ENCODE measurements at regions not wholly inside any gene's neighbourhood (a gene's known extent, or its start where the extent isn't known, plus 50 kb on each side); places are given as distances from the start of the nearest gene placed in this dataset.
"Not testable (repeated sequence)": the region's sequence is repeated elsewhere in the genome, so short reads cannot be mapped to it uniquely, and the experiment has no call there.

DNA sequence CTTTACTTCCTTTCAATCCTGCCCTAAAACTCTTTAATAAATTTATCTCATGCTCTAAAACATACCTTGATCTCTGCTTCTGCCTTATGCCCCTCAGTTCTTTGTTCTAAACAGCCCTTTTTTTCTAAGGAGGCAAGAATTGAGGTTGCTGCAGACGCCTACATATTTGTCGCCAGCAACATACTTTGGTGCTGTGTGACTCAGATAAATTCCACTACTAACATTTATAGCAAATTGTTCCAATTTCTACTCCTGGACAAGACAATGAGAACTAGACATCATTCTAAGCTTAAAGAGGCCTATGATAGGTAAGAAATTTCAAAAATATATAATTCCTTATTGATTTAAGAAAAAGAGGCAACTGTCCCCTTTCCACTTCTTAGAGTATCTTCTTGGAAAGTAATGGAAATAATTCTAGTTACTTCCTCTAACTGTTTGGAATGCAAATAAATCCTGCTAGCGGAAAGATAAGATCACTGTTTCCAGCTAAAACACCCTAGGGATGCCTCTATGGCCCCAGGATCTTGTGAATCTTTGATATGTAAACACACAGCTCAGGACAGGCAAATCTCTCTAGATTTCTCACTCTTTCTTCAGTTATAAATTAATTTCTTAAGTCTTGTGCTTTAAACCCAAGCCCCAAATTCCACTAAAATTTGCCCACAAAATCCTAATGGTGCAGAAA lies 869.1 kb downstream of the KCNT2 start:
- DNase-seq = peak; percentile 76

DNA sequence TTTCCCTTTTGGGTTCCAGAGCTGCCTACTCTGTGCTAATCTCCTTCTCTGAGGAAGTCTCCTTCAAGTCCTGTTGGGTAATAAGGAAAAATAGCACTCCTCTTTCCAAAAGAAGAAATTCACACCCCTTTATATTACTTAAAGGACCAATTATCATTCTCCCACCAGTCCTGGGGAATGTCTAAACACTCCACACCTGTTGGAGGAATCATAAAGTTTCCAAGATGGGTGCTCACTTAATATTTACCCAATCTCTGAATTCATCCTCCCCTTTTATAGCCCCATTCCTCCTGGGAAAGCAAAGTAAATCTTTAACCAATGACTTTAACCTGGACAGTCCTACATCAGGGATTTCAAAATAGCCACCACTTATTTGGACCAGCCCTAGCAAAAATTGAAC lies 873.1 kb downstream of the KCNT2 start:
- no peak for DNase-seq

DNA sequence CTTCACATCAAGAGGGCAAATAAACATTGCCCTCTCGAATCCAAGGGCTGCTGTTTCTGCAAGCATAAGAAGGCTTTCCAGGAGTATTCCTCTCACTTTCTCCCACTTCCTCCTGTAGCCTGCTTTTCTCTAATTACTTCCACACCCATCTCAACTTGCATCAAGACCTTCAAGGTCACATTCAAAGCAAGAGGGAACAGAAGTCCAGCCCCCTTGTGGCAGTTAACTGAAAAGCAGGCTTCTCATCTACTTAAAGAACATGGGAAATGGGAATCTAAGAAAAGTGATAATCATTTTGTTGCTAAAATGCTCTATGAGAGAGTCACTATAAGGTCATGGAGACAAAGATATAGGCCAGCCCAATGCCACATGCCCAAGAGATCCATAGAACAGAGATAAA lies 874.4 kb downstream of the KCNT2 start:
- DNase-seq = no peak

DNA sequence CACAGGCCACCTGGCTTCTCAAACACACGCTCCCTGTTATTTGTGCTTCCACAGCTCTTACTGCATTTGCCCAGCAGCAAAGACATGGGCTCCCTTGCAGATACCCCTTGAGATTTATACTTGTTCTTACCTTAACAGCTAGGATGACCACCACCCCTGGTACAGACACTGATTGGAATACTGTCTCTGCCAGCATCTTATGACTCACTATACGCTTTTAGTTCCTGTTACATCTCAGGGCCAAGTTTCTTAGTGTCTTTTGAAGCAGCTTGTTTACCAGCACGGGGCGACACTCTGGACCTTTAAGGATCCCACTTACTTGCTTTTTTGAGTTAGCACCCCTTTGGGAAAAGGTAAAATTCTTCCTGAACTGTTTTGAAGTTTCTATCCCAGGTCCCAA lies 874.8 kb downstream of the KCNT2 start:
- no peak for DNase-seq

DNA sequence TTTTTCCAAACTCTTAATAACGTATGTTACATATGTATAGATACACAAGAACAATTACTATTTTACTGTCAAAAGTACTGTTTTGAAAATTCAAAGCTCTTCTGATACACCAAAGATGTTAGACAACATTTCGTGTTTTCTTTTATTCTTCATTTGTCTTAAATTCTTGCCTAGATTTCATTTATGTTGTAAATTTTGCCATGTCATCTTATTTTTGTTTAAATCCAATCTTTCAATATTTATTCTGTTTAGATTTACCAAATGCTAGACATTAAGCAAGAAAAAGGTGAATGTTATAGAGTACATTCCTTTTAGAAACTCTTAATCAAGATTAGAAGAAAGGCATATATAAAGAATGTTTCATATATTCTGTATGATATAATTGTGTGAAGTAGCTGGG lies 876.9 kb downstream of the KCNT2 start:
- DNase-seq = no peak

DNA sequence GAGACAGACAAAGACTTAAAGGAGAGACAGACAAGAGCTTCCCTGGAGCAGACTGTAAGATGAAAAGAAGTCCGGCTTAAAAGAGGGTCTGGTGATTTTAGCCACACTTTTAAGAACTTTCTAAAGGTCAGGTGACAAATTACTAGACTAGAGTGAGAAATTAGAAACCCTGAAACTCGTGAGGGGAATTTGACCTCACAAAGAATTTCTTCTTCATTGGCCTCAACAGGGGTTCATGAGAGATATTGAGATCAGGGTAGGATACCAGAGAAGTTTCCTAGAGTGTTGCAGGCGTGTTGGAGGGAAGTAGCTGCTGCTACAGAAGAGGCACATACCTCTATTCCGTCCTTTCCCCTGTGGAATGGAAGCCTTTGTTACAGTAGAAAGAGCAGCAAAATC lies 884.4 kb downstream of the KCNT2 start:
- DNase-seq = no peak

DNA sequence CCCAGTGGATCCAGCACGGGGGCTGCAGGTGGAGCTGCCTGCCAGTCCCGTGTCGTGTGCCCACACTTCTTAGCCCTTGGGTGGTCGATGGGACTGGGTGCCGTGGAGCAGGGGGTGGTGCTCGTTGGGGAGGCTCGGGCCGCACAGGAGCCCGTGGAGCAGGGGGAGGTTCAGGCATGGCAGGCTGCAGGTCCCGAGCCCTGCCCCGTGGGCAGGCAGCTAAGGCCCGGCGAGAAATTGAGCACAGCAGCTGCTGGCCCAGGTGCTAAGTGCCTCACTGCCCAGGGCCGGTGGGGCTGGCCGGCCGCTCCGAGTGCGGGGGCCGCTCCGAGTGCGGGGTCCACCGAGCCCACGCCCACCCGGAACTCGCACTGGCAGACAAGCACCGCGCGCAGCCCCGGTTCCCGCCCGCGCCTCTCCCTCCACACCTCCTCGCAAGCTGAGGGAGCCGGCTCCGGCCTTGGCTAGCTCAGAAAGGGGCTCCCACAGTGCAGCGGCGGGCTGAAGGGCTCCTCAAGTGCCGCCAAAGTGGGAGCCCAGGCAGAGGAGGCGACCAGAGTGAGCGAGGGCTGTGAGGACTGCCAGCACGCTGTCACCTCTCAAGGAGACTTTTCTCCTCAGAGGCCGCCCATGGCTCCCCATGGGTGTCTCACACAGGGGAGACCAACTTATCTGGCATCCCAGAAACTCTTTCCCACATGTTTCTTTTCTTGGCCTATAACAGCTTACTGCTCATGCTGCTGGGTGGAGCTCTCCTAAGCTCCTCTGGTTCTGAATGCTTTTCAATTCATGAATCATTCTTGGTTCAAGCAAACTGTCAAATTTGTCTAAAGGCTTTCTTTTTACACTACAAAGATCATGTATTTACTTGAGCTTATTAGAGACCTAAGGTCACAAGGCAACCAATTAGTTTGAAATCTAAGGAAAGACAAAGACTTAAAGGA lies 885.1 kb downstream of the KCNT2 start:
- DNase-seq = not testable (repeated sequence)

DNA sequence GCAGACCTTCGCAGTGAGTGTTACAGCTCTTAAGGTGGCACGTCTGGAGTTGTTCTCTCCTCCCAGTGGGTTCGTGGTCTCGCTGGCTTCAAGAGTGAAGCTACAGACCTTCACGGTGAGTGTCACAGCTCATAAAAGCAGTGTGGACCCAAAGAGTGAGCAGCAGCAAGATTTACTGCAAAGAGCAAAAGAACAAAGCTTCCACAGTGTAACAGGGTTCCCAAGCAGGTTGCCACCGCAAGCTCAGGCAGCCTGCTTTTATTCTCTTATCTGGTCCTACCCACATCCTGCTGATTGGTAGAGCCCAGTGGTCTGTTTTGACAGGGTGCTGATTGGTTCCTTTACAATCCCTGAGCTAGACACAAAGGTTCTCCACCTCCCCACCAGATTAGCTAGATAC lies 886.1 kb downstream of the KCNT2 start:
- DNase-seq = not testable (repeated sequence)

DNA sequence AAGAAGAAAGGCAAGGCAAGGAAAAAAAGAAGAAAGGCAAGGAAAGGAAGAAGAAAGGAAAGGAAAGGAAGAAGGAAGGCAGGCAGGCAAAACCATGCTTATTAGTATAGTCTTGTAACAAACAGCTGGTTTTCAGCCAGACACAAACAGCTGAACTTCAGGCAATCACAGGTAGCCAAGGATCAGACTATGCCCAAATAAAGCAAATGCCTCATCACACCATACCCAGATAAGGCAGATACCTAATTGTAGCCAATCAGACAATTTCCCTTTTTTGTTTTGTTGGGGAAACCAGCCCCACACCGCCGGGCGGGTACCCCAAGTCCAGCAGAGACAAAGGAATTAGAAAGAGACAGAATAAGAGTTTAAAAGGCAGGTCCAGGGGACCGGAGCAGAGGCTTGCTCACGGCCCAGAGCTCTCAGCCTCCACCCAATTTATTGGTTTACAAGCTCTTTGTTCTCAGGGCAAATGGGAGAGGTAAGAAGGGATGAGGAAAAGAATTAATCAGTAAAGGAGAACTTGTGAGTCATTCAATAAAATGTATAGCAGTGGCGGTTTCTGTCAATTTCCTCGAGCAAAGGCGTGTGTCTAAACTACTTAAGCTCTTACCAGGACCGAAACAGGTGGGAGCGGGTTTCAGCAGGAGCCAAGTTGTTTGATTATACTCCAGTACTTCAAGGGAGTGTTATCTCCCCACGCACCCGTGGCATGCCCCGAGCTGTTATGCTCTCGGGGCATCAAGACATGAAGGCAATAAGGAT lies 886.8 kb downstream of the KCNT2 start:
- DNase-seq = no peak

DNA sequence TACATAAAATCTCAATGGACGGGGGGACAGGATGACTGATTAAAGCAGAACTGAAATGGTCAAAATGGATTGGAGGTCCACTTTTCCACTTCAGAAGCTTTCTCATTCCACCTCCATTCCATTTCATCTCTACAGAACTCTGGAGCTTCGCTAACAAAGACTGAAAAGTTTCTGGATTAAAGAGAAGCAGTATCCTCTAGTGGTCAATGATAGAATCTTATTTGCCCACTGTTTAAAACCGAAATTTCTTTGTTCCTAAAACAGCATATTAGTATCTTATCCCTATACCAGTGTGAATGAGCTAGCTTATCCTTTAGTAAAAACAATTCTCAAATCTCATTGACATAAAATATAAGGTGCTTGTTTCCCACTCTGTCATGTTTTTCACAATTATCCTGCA lies 890.6 kb downstream of the KCNT2 start:
- peak; percentile 42 for DNase-seq

DNA sequence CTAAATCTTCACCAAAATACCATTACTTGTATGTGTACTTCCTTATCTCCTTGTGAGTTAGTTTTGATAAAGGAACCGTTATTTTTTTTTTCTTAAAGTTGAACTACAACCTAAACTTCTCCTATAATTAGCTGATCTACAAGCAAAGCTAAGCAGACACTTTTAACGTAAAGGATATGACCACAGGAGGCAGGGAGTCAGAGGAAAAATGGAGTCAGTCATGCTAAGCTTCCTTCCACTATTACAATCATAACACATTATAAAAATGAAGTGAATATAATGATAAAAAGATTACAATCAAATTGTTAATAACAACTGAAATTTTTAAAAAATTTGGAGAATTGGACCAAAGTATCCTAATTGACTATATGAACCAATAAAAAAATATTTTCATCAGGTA lies 892.6 kb downstream of the KCNT2 start:
- no peak for DNase-seq

DNA sequence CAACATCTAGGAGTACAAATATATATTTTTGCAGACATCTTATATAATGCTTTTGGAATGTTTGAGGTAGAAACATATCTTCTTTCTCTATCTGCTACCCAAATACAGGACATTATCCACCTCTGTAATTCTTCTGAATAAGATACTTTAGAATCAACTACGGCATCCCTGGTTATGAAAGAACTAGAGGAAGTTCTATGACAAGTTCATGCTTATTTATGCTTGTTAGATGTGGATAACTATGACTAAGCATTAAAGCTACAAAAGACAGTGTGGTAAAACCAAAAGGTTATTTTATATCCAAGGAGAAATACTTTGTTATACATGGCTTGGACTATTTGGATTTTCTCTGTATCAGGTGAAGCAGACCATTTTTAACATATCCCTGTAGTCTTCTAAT lies 894.0 kb downstream of the KCNT2 start:
- DNase-seq = peak; percentile 47

DNA sequence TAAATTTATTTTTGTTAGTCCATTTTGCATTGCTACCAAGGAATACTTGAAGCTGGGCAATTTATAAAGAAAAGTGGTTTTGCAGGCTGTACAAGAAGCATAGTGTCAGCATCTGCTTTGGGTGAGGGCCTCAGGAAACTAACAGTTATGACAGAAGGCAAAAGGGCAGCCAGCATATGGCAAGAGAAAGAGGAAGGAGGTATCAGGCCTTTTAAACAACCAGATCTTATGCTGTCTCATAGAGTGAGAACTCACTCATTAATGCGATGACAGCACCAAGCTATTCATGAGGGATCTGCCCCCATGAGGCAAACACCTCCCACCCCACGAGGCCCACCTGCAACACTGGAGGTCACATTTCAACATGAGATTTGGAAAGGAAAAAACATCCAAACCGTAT lies 898.4 kb downstream of the KCNT2 start:
- DNase-seq = no peak

DNA sequence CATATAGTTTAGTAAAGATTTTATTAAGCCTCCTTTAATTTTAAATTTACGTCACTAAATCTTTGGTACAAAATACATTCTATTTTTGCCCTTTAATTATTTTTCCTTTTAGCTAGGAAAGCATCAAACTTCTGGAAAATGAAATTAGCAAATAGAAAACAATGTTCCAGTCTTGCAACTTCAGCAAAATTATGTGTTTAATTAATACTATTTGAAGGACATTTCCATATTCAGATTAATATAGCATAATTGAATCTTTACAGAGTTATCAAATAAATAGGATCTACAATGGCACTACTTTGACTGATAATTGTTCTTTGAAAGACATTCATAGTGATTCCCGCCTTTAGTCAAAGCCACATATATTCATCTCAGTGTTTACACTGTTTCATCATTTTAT lies 904.2 kb downstream of the KCNT2 start:
- DNase-seq = no peak

DNA sequence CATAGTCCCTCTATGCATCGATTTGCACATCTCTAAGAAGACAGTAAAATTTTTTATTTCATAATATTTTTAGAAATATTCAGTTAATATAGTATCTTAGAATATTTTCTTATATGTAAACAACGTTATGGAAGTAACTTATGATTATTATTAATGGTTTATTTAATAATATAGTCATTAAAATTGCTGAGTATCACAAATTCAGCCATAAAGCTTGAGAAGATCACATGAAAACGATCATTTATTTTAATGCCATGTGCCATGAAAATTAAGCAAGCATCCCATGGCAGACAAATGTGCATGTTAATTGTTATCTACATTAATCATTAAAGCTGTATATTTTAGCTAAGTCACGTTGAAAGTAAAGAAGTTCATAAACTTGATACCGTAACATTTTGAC lies 907.1 kb downstream of the KCNT2 start:
- no peak for DNase-seq

DNA sequence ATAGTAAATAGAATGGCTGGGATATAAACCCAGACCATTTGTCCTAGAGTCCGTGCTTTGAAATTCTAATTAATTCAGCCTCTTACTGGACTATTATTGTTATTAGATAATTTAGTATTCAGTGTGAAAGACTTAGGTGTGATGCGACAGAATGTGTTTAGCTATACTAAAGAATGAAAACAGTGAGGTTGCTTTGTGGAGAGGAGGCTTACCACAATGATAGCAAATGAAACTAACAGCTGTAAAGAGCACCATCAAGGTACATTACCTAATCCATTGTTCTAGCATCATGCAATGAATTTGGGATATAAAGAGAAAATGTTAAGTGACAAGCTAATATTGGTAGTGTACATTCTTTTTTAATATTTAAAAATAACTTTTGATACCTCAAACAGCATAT lies 911.1 kb downstream of the KCNT2 start:
- no peak for DNase-seq

DNA sequence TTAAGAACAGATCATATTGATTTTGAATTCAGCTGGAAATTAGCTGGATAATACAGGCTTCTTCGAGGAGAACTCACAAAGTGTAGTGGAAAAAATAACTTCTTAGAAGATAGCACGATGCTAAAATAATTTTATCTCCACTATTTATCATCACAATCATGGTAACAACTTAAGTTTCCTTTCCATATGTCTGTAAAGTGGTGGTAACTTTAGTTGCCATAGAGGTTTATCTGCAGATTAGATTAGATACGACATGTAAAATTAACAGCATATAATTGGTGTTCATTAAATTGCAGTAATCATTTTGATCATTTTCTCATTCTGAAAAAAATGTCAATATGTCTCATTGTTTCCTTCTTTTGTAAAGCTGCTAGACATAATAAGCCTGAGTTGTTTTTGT lies 921.5 kb downstream of the KCNT2 start:
- no peak for DNase-seq

DNA sequence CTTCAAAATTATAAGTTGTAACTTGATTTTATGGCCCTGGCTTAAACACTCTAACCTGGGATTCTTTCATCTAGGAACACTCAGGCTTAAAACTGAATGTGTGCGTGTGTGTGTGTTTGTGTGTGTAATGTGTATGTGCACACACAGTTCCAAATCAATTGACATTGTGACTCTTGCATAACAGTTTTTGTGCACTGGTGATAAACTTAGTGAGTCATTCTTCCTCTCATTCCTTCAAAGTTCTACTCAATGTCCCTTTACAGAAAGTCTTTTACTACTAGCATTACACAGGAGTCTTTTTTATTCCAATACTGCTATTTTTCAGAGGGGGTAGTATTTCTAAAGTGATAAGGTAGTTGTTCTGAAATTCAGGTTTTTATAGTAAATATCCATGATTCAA lies 943.6 kb downstream of the KCNT2 start:
- DNase-seq = peak; percentile 45

DNA sequence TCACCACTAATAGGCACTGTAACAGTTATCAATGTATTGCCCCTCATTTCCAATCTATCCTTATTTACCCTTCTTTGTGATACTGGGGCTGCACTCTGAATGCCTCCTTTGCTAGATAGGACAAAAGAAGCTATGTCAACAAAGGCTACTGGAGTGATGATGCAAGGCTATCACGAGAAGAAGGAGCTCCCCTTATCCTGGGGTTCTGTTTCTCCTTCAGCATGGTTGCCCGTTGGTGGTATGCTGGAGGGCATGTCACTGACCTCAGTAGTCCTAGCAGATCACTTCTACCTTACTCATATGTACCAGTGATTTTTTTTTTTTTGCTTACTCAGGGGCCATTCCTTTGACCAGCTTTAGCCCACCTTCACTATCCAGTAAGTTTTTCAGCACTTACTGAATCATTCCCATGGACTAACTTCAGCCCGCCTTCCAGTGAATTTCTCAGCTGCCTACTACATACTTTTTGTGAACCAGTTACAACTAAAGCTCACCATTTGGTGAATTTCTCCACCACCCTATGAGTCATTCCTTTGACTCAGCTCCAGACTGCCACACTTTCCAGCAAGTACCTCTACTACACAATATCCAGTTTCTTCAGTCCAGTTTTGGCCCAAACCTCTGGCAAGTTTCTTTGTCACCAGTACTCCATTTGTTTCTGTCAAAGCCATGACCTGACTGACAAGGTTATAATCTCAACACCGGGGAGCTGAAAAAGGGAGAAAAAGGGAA lies 944.5 kb downstream of the KCNT2 start:
- DNase-seq = peak; percentile 87

DNA sequence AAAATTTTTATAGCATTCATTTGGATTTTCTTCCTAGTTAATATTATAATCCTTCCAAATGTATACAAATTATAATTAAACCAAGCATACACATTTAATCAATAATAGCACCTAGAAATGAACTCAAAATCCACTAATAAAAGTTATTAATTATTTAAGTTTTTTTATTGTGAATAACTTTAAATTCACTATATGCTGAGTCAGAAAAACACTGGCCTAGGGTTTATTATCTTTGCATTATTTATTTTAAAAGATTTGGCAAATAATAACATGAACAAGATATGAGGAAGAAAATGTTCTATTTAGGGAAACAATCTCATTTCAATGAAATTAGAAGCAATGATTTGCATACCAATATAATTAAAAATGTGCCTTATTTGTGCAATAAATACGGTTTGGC lies 951.5 kb downstream of the KCNT2 start:
- DNase-seq = no peak

DNA sequence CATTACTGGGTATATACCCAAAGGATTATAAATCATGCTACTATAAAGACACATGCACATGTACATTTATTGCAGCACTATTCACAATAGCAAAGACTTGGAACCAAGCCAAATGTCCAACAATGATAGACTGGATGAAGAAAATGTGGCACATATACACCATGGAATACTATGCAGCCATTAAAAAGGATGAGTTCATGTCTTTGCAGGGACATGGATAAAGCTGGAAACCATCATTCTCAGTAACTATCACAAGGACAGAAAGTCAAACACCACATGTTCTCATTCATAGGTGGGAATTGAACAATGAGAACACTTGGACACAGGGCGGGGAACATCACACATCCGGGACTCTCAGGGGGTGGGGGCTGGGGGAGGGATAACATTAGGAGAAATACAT lies 959.4 kb downstream of the KCNT2 start:
- DNase-seq = not testable (repeated sequence)

DNA sequence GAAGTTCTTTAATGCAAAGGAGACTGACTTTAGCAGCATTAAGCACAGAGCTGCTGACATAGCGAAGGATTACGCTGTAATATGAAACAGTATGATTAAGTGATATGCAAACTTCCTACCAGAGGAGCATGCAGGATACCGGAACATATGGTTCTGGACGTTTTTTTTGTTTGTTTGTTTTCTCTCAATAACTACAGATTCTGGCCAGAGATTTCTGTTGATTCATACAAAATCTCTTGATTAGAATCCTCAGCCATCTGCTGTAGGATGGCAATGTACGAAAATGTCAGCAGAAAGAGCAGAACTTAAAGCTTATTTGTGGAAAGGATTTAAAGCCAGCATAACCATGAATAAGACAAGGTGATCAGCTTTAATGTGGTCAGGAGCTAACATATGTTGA lies 970.7 kb downstream of the KCNT2 start:
- DNase-seq = no peak

DNA sequence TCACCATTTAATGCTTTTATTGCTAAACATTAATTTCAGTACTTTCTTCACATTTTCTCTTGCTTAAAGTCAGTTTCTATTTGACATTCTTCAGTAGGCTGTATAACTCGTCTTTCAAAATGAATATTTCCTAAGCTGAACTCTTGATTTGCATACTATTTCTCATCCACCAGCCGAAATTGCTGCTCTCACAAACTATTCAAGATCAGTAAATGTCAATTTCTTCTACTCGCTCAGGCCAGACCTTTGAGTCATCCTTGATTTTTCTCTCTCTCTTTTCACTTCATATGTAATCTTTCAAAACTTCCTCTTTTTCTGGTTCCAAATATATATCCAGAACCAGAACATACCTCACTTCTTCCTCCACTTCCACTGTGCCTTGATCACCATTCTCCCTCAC lies 990.0 kb downstream of the KCNT2 start:
- no peak for DNase-seq

Data from EL (cell line).